WERI-Rb-1 (cell line): ENCODE measurements at regions not wholly inside any gene's neighbourhood (a gene's known extent, or its start where the extent isn't known, plus 50 kb on each side); places are given as distances from the start of the nearest gene placed in this dataset.

Source experiments
- DNase-seq: peaks from one replicate; pipeline ENCODE4 v3.0.0-alpha.2; 2020
- H3K27ac ChIP-seq: fragments of 250-450 bp; sonication (Bioruptor Pico); 2 replicates; pipeline ENCODE4 v1.5.1; 2020; ENCODE audit warnings: mild to moderate bottlenecking, moderate library complexity
- H3K27me3 ChIP-seq: fragments of 250-450 bp; sonication (Bioruptor Pico); 2 replicates; pipeline ENCODE4 v1.5.1; 2021; ENCODE audit warnings: mild to moderate bottlenecking, low read depth, moderate library complexity; ENCODE audit not compliant: insufficient read depth, severe bottlenecking
- H3K36me3 ChIP-seq: fragments of 250-450 bp; sonication (Bioruptor Pico); 2 replicates; pipeline ENCODE4 v1.5.1; 2020; ENCODE audit warnings: mild to moderate bottlenecking, moderate library complexity
- H3K4me3 ChIP-seq: 2 replicates; pipeline ENCODE4 v1.5.1; 2011; ENCODE audit warnings: low read depth, mild to moderate bottlenecking, control low read depth, low read length
- H3K9me3 ChIP-seq: fragments of 250-450 bp; sonication (Bioruptor Pico); 2 replicates; pipeline ENCODE4 v1.5.1; 2021; ENCODE audit warnings: mild to moderate bottlenecking, moderate library complexity; ENCODE audit not compliant: severe bottlenecking
- TF ChIP-seq, protein P1 (sequence below): IDR thresholded peaks from 2 replicates; pipeline ENCODE4 v1.5.1; 2011; ENCODE audit warnings: low read depth, mild to moderate bottlenecking, control low read depth, inconsistent platforms, low read length

- Histone ChIP-seq H3K9me3 (no peaks in the 10 kb centered on the region), H3K36me3 (no peaks in the 10 kb centered on the region), H3K27me3 (no peaks in the 10 kb centered on the region), H3K4me3 (no peak overlapping the region), H3K27ac (no peak overlapping the region)
- TF ChIP-seq, protein P1, sequence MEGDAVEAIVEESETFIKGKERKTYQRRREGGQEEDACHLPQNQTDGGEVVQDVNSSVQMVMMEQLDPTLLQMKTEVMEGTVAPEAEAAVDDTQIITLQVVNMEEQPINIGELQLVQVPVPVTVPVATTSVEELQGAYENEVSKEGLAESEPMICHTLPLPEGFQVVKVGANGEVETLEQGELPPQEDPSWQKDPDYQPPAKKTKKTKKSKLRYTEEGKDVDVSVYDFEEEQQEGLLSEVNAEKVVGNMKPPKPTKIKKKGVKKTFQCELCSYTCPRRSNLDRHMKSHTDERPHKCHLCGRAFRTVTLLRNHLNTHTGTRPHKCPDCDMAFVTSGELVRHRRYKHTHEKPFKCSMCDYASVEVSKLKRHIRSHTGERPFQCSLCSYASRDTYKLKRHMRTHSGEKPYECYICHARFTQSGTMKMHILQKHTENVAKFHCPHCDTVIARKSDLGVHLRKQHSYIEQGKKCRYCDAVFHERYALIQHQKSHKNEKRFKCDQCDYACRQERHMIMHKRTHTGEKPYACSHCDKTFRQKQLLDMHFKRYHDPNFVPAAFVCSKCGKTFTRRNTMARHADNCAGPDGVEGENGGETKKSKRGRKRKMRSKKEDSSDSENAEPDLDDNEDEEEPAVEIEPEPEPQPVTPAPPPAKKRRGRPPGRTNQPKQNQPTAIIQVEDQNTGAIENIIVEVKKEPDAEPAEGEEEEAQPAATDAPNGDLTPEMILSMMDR: no peak
- DNase-seq: no peak
Observed at GRCh38 chr14:27164139-27164538, 566.3 kb upstream of the NOVA1 start.

DNA sequence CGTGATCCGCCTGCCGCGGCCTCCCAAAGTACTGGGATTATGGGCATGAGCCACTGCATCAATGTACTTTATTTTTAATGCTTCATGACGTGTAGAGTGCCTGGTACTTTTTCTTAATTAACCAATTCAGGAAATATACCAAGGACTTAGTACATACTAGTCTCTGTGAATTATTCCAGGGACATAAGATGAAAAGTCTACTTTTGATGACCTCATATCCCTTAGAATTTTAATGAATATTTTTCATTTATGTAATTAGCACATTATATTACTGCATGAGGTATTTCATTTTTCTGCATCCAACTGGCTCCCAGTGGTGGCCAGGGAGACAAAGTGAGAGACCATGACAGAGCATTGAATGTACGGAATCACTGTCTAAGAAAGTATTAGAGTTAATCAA is 577.7 kb upstream of the NOVA1 start:
- Histone ChIP-seq H3K27me3 (peaks cover 4% of the 10 kb centered on the region), H3K4me3 (no peak overlapping the region), H3K36me3 (no peaks in the 10 kb centered on the region), H3K9me3 (no peaks in the 10 kb centered on the region), H3K27ac (no peak overlapping the region)
- TF ChIP-seq, protein P1: no peak
- no peak for DNase-seq

GRCh38 chr14:27181333-27181732 is 583.5 kb upstream of the NOVA1 start:
- TF ChIP-seq, protein P1: no peak
- no peak for DNase-seq

GRCh38 chr14:27184427-27184826 is 586.6 kb upstream of the NOVA1 start:
- no peak overlapping the region for H3K27ac ChIP-seq
- no peak overlapping the region for H3K4me3 ChIP-seq
- no peaks in the 10 kb centered on the region for H3K9me3 ChIP-seq
- TF ChIP-seq, protein P1: no peak
- H3K36me3 ChIP-seq: no peaks in the 10 kb centered on the region
- DNase-seq: no peak
- H3K27me3 ChIP-seq: peaks cover 8% of the 10 kb centered on the region

More at GRCh38 chr14:27181333-27181732, 583.5 kb upstream of the NOVA1 start:
- Histone ChIP-seq H3K4me3 (no peak overlapping the region), H3K27ac (no peak overlapping the region), H3K9me3 (no peaks in the 10 kb centered on the region), H3K36me3 (no peaks in the 10 kb centered on the region), H3K27me3 (peaks cover 8% of the 10 kb centered on the region)

- Histone ChIP-seq H3K4me3 (no peak overlapping the region), H3K27ac (no peak overlapping the region), H3K36me3 (no peaks in the 10 kb centered on the region), H3K9me3 (no peaks in the 10 kb centered on the region), H3K27me3 (peaks cover 4% of the 10 kb centered on the region)
- no peak for DNase-seq
- TF ChIP-seq, protein P1: no peak
Observed at GRCh38 chr14:27186048-27186447, 588.2 kb upstream of the NOVA1 start.

DNA sequence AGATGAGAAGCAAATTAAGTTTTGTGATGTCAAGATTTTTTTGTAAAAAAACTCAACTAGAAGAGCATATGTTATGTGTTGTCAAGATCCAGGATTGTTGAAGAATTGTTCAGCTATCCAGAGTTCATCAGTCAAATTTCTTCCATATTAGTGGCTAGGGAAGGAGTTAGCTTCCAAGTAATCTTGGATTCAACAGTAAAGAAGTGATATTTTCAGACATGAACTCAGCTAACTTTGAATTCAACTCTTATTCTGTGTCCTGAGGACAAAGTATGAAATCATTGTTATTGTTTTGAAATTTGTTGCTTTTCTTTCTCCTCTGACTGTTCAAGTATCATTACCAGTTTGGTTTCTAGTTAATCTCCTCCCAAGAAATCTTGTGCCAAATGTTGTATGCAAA is 589.3 kb upstream of the NOVA1 start:
- no peak overlapping the region for H3K27ac ChIP-seq
- TF ChIP-seq, protein P1: no peak
- no peak for DNase-seq
- no peaks in the 10 kb centered on the region for H3K9me3 ChIP-seq
- peaks cover 4% of the 10 kb centered on the region for H3K27me3 ChIP-seq
- H3K36me3 ChIP-seq: no peaks in the 10 kb centered on the region
- no peak overlapping the region for H3K4me3 ChIP-seq
